Gastrocnemius medialis (tissue), 4 donors: ENCODE measurements at regions not wholly inside any gene's neighbourhood (a gene's known extent, or its start where the extent isn't known, plus 50 kb on each side); places are given as distances from the start of the nearest gene placed in this dataset.
"Not testable (repeated sequence)": the region's sequence is repeated elsewhere in the genome, so short reads cannot be mapped to it uniquely, and the experiment has no call there.

Source experiments
- ATAC-seq, 2 donors: fragments of 150-250 bp; one replicate each; pipeline ENCODE4 v1.9.1; 2016
- DNase-seq, 2 donors: peaks; one replicate each; pipeline ENCODE4 v3.0.0-alpha.2; 2019
- H3K27ac ChIP-seq, 4 donors: fragments of 200-600 bp; sonication (generic); 1 replicate in 1 of 4; 2 replicates in 3 of 4; pipeline ENCODE4 v1.5.1; 2016 to 2018; ENCODE audit warnings: mild to moderate bottlenecking in 2 of 4, moderate library complexity in 1 of 4
- H3K27me3 ChIP-seq, 3 donors: fragments of 200-600 bp; sonication (generic) in 2 of 3; 1 replicate in 1 of 3; 2 replicates in 2 of 3; pipeline versions ENCODE4 v1.5.1 to v1.6.0; 2016 to 2019; ENCODE audit warnings: mild to moderate bottlenecking in 1 of 3, moderate library complexity in 1 of 3
- H3K36me3 ChIP-seq, 2 donors: fragments of 200-600 bp; sonication (generic) in 1 of 2; one replicate each; pipeline ENCODE4 v1.5.1; 2017 to 2018
- H3K4me1 ChIP-seq, 2 donors: fragments of 200-600 bp; sonication (generic) in 1 of 2; one replicate each; pipeline ENCODE4 v1.5.1; 2016 to 2017; ENCODE audit warnings: mild to moderate bottlenecking in 2 of 2
- H3K4me3 ChIP-seq, 4 donors: fragments of 200-600 bp; sonication (generic) in 3 of 4; 1 replicate in 1 of 4; 2 replicates in 3 of 4; pipeline ENCODE4 v1.5.1; 2016 to 2019; ENCODE audit warnings: mild to moderate bottlenecking in 2 of 4
- H3K9me3 ChIP-seq, 3 donors: fragments of 200-600 bp; sonication (generic) in 2 of 3; 1 replicate in 1 of 3; 2 replicates in 2 of 3; pipeline ENCODE4 v1.5.1; 2016 to 2019
- CTCF ChIP-seq, 5 experiments: fragments of 450-650 bp in 3 of 5; fragments of 200-600 bp in 2 of 5; sonication (generic) in 2 of 5; IDR thresholded peaks in 4 of 5; conservative IDR thresholded peaks in 1 of 5; 1 replicate in 4 of 5; 2 replicates in 1 of 5; pipeline ENCODE4 v1.5.1; 2016 to 2019; ENCODE audit warnings: antibody characterized with exemption in 5 of 5, mild to moderate bottlenecking in 3 of 5, moderate library complexity in 3 of 5
- POLR2A ChIP-seq, 2 donors: fragments of 450-650 bp; IDR thresholded peaks; one replicate each; pipeline ENCODE4 v1.6.1; 2017; ENCODE audit warnings: antibody characterized with exemption in 2 of 2, mild to moderate bottlenecking in 2 of 2, moderate library complexity in 2 of 2
- in situ Hi-C, 4 donors: fragments of 200-750 bp; cut with MboI; loops; one replicate each; pipeline versions ENCODE4 v1.15.0 to v1.8.0; 2017; ENCODE audit warnings: low sequenced_read_pairs in 4 of 4
- intact Hi-C: fragments of 100-400 bp; cut with DNase I; formaldehyde crosslinking; loops from one replicate; pipeline ENCODE4 v1.15.1; 2023; ENCODE audit warnings: low total_unique reads

GRCh38 chr3:190970560-190970959 is 108.1 kb upstream of the GMNC start:
- Histone ChIP-seq H3K4me3 (no peak overlapping the region), H3K36me3 (no peaks in the 10 kb centered on the region), H3K27ac (no peak overlapping the region), H3K9me3 (no peaks in the 10 kb centered on the region), H3K4me1 (no peaks in the 10 kb centered on the region), H3K27me3 (no peaks in the 10 kb centered on the region)
- intact Hi-C loops (no loop called here), in situ Hi-C loops (no loop called here)
- ATAC-seq: no peak
- TF ChIP-seq POLR2A (IDR thresholded peaks at IDR 0.05) (no peak), CTCF (IDR thresholded peaks at IDR 0.05 in 4 of 5, conservative IDR thresholded peaks at IDR 0.05 in 1 of 5) (no peak)
- no peak for DNase-seq

- no peaks in the 10 kb centered on the region for H3K36me3 ChIP-seq
- no peak overlapping the region for H3K4me3 ChIP-seq
- ATAC-seq (no peak), DNase-seq (no peak)
- H3K9me3 ChIP-seq: no peaks in the 10 kb centered on the region
- H3K27me3 ChIP-seq: no peaks in the 10 kb centered on the region
- TF ChIP-seq POLR2A (IDR thresholded peaks at IDR 0.05) (no peak), CTCF (IDR thresholded peaks at IDR 0.05 in 4 of 5, conservative IDR thresholded peaks at IDR 0.05 in 1 of 5) (no peak)
- intact Hi-C loops (no loop called here), in situ Hi-C loops (no loop called here)
- H3K27ac ChIP-seq: no peak overlapping the region
- H3K4me1 ChIP-seq: no peaks in the 10 kb centered on the region
Measured at GRCh38 chr3:190968616-190969015, 106.1 kb upstream of the GMNC start.

GRCh38 chr3:190964931-190965330 is 102.4 kb upstream of the GMNC start:
- DNase-seq, H3K4me3 ChIP-seq, in situ Hi-C loops, H3K4me1 ChIP-seq, intact Hi-C loops, ATAC-seq, H3K9me3 ChIP-seq, H3K27ac ChIP-seq, H3K27me3 ChIP-seq, H3K36me3 ChIP-seq: not testable (repeated sequence)

- Histone ChIP-seq H3K27ac (no peak overlapping the region), H3K4me3 (no peak overlapping the region), H3K4me1 (no peaks in the 10 kb centered on the region), H3K27me3 (no peaks in the 10 kb centered on the region), H3K9me3 (no peaks in the 10 kb centered on the region), H3K36me3 (no peaks in the 10 kb centered on the region)
- no peak for TF ChIP-seq CTCF (IDR thresholded peaks at IDR 0.05 in 4 of 5, conservative IDR thresholded peaks at IDR 0.05 in 1 of 5)
- TF ChIP-seq POLR2A (IDR thresholded peaks at IDR 0.05): no peak
- in situ Hi-C loops (no loop called here), intact Hi-C loops (no loop called here)
- ATAC-seq: no peak
- no peak for DNase-seq
Measured at GRCh38 chr3:190959077-190959476, 96.6 kb upstream of the GMNC start.

- H3K4me3 ChIP-seq: no peak overlapping the region
- no peaks in the 10 kb centered on the region for H3K4me1 ChIP-seq
- intact Hi-C loops: no loop called here
- ATAC-seq: no peak
- H3K9me3 ChIP-seq: no peaks in the 10 kb centered on the region
- H3K27ac ChIP-seq: no peak overlapping the region
- no peak for DNase-seq
- no peaks in the 10 kb centered on the region for H3K36me3 ChIP-seq
- TF ChIP-seq CTCF (IDR thresholded peaks at IDR 0.05 in 4 of 5, conservative IDR thresholded peaks at IDR 0.05 in 1 of 5): no peak
- no peak for TF ChIP-seq POLR2A (IDR thresholded peaks at IDR 0.05)
- in situ Hi-C loops: no loop called here
- H3K27me3 ChIP-seq: no peaks in the 10 kb centered on the region
Measured at GRCh38 chr3:190941694-190942260, 79.3 kb upstream of the GMNC start.

- H3K36me3 ChIP-seq, intact Hi-C loops, H3K27ac ChIP-seq, H3K4me3 ChIP-seq, H3K27me3 ChIP-seq, ATAC-seq, DNase-seq, H3K9me3 ChIP-seq, in situ Hi-C loops, H3K4me1 ChIP-seq: not testable (repeated sequence)
Measured at GRCh38 chr3:190934616-190935015, 72.1 kb upstream of the GMNC start.
